Neural crest cell (in vitro differentiated cells): ENCODE measurements at regions not wholly inside any gene's neighbourhood (a gene's known extent, or its start where the extent isn't known, plus 50 kb on each side); places are given as distances from the start of the nearest gene placed in this dataset.

Experiments
- DNase-seq: peaks from one replicate; pipeline ENCODE4 v3.0.0; 2021; ENCODE audit warnings: low read depth, mixed read lengths, low spot score
- H3K27ac Mint-ChIP-seq: one replicate; pipeline ENCODE4 v1.8.0; 2021; ENCODE audit warnings: mild to moderate bottlenecking, mixed read lengths; ENCODE audit not compliant: unreplicated experiment
- H3K27me3 Mint-ChIP-seq: 2 replicates; pipeline ENCODE4 v1.8.0; 2021; ENCODE audit warnings: low read depth, mild to moderate bottlenecking, mixed read lengths
- H3K36me3 Mint-ChIP-seq: 2 replicates; pipeline ENCODE4 v1.8.0; 2021; ENCODE audit warnings: low read depth, mild to moderate bottlenecking, mixed read lengths
- H3K4me1 Mint-ChIP-seq: 2 replicates; pipeline ENCODE4 v1.8.0; 2021; ENCODE audit warnings: mixed read lengths
- H3K4me3 Mint-ChIP-seq: one replicate; pipeline ENCODE4 v1.8.0; 2021; ENCODE audit warnings: mild to moderate bottlenecking, mixed read lengths
- H3K9me3 Mint-ChIP-seq: 2 replicates; pipeline ENCODE4 v1.8.0; 2021; ENCODE audit warnings: mixed read lengths
- CTCF ChIP-seq: fragments of 200-600 bp; sonication (generic); conservative IDR thresholded peaks from 2 replicates; pipeline ENCODE4 v1.5.0; 2021; ENCODE audit warnings: antibody characterized with exemption, mild to moderate bottlenecking

- Mint-ChIP-seq H3K9me3 (peaks cover 3% of the 10 kb centered on the region), H3K4me1 (peaks cover 4% of the 10 kb centered on the region), H3K4me3 (no peak overlapping the region), H3K27me3 (peaks cover 3% of the 10 kb centered on the region), H3K27ac (no peak overlapping the region), H3K36me3 (no peaks in the 10 kb centered on the region)
- no peak for DNase-seq
- no peak for TF ChIP-seq CTCF
These were observed 662.3 kb downstream of the CCSER2 start for GRCh38 chr10:84990713-84991112.

- Mint-ChIP-seq H3K27ac (no peak overlapping the region), H3K4me1 (peaks cover 4% of the 10 kb centered on the region), H3K36me3 (no peaks in the 10 kb centered on the region), H3K27me3 (peaks cover 3% of the 10 kb centered on the region), H3K9me3 (peaks cover 3% of the 10 kb centered on the region), H3K4me3 (no peak overlapping the region)
- DNase-seq: no peak
- no peak for TF ChIP-seq CTCF
These were observed 662.9 kb downstream of the CCSER2 start for GRCh38 chr10:84991301-84991700.

- H3K27me3 Mint-ChIP-seq: peaks cover 3% of the 10 kb centered on the region
- H3K27ac Mint-ChIP-seq: no peak overlapping the region
These were observed 665.1 kb downstream of the CCSER2 start for GRCh38 chr10:84993251-84994035.

GRCh38 chr10:84994722-84995121 lies 666.3 kb downstream of the CCSER2 start:
- Mint-ChIP-seq H3K36me3 (no peaks in the 10 kb centered on the region), H3K27ac (no peak overlapping the region), H3K9me3 (peaks cover 3% of the 10 kb centered on the region), H3K4me3 (no peak overlapping the region), H3K27me3 (no peaks in the 10 kb centered on the region), H3K4me1 (peaks cover 4% of the 10 kb centered on the region)
- no peak for DNase-seq
- TF ChIP-seq CTCF: no peak

More at GRCh38 chr10:84993251-84994035, 665.1 kb downstream of the CCSER2 start:
- no peak for TF ChIP-seq CTCF
- Mint-ChIP-seq H3K4me1 (peaks cover 4% of the 10 kb centered on the region), H3K9me3 (peaks cover 3% of the 10 kb centered on the region), H3K4me3 (no peak overlapping the region), H3K36me3 (no peaks in the 10 kb centered on the region)
- no peak for DNase-seq

GRCh38 chr10:84996580-84996979 lies 668.2 kb downstream of the CCSER2 start:
- peaks cover 3% of the 10 kb centered on the region for H3K9me3 Mint-ChIP-seq
- TF ChIP-seq CTCF: no peak
- DNase-seq: no peak
- no peaks in the 10 kb centered on the region for H3K36me3 Mint-ChIP-seq
- H3K27me3 Mint-ChIP-seq: no peaks in the 10 kb centered on the region
- H3K27ac Mint-ChIP-seq: no peak overlapping the region
- no peak overlapping the region for H3K4me3 Mint-ChIP-seq
- H3K4me1 Mint-ChIP-seq: no peaks in the 10 kb centered on the region
